IMR-90 (cell line): ENCODE measurements at regions not wholly inside any gene's neighbourhood (a gene's known extent, or its start where the extent isn't known, plus 50 kb on each side); places are given as distances from the start of the nearest gene placed in this dataset.

Experiments used
- ATAC-seq: fragments of 200-7000 bp; cut with Tn5 transposase; 2 replicates; pipeline ENCODE4 v1.9.1; 2020; ENCODE audit warnings: low read depth, mild to moderate bottlenecking, moderate library complexity
- BruUV-seq: library from RNA; stranded (reverse); fragments of 400-500 nt; replicated peaks from 2 replicates; lab custom pipeline; 2021; lab: Mats Ljungman, UMichigan
- CTCF ChIA-PET: fragments of 300-600 bp; formaldehyde crosslinking; extraction: SDS; loops from one replicate; lab custom pipeline; 2021; ENCODE audit warnings: antibody characterized with exemption; lab: Yijun Ruan, JAX
- POLR2A ChIA-PET: fragments of 300-600 bp; sonication (Branson Sonifier 250); formaldehyde crosslinking; loops from one replicate; lab custom pipeline; 2022; ENCODE audit warnings: antibody characterized with exemption; ENCODE audit not compliant: unreplicated experiment; lab: Charles Lee
- DNase-seq: peaks from one replicate; pipeline ENCODE4 v3.0.0; 2013
- H2AFZ ChIP-seq: replicated peaks from 2 replicates; pipeline ENCODE3; 2013; ENCODE audit warnings: low read length, mild to moderate bottlenecking; ENCODE audit not compliant: poor library complexity
- H2AK5ac ChIP-seq: 2 replicates; pipeline ENCODE4 v1.6.1; 2013; ENCODE audit warnings: low read depth, low read length, inconsistent platforms
- H2AK9ac ChIP-seq: replicated peaks from 2 replicates; pipeline ENCODE3; 2013; ENCODE audit warnings: mild to moderate bottlenecking, low read depth, low read length, moderate library complexity; ENCODE audit not compliant: poor library complexity
- H2BK120ac ChIP-seq: 2 replicates; pipeline ENCODE4 v1.6.1; 2013; ENCODE audit warnings: low read depth, low read length, inconsistent platforms
- H2BK15ac ChIP-seq: 3 replicates; pipeline ENCODE4 v1.6.1; 2013; ENCODE audit warnings: low read depth, low read length, inconsistent platforms
- H2BK20ac ChIP-seq: 2 replicates; pipeline ENCODE4 v1.6.1; 2013; ENCODE audit warnings: low read depth, mild to moderate bottlenecking, inconsistent platforms, low read length, moderate library complexity
- H2BK5ac ChIP-seq: 2 replicates; pipeline ENCODE4 v1.6.1; 2013; ENCODE audit warnings: mild to moderate bottlenecking, low read depth, low read length, inconsistent platforms; ENCODE audit not compliant: poor library complexity, severe bottlenecking
- H3K14ac ChIP-seq: replicated peaks from 2 replicates; pipeline ENCODE4 v1.6.1; 2013; ENCODE audit warnings: low read depth, low read length, inconsistent platforms
- H3K18ac ChIP-seq: 2 replicates; pipeline ENCODE4 v1.6.1; 2013; ENCODE audit warnings: low read depth, low read length, control low read depth
- H3K23ac ChIP-seq: 2 replicates; pipeline ENCODE4 v1.6.1; 2013; ENCODE audit warnings: low read depth, low read length, inconsistent platforms
- H3K27ac ChIP-seq: 2 replicates; pipeline ENCODE4 v1.5.1; 2013; ENCODE audit warnings: mild to moderate bottlenecking, control low read depth, low read length; ENCODE audit not compliant: insufficient read depth
- H3K27me3 ChIP-seq: 2 replicates; pipeline ENCODE4 v1.6.1; 2013; ENCODE audit warnings: low read length; ENCODE audit not compliant: control insufficient read depth, insufficient read depth
- H3K36me3 ChIP-seq: 2 replicates; pipeline ENCODE4 v1.6.1; 2013; ENCODE audit warnings: low read length, mixed read lengths; ENCODE audit not compliant: control insufficient read depth, insufficient read depth
- H3K4ac ChIP-seq: 2 replicates; pipeline ENCODE4 v1.6.1; 2013; ENCODE audit warnings: low read depth, low read length, inconsistent platforms
- H3K4me1 ChIP-seq: 2 replicates; pipeline ENCODE4 v1.6.1; 2013; ENCODE audit warnings: low read length, mixed read lengths; ENCODE audit not compliant: control insufficient read depth, insufficient read depth
- H3K4me2 ChIP-seq: 2 replicates; pipeline ENCODE4 v1.6.1; 2013; ENCODE audit warnings: low read depth, mild to moderate bottlenecking, control low read depth, low read length, moderate library complexity
- H3K4me3 ChIP-seq: 2 replicates; pipeline ENCODE4 v1.5.1; 2013; ENCODE audit warnings: low read depth, mild to moderate bottlenecking, control low read depth, low read length, moderate library complexity; ENCODE audit not compliant: insufficient read depth
- H3K56ac ChIP-seq: 2 replicates; pipeline ENCODE4 v1.6.1; 2013; ENCODE audit warnings: low read length, inconsistent platforms; ENCODE audit not compliant: insufficient read depth; ENCODE audit errors: extremely low read depth
- H3K79me1 ChIP-seq, 2 experiments: 2 replicates each; pipeline ENCODE4 v1.6.1; 2013; ENCODE audit warnings: low read length in 2 of 2, inconsistent platforms in 1 of 2, low read depth in 1 of 2
- H3K9ac ChIP-seq: 2 replicates; pipeline ENCODE4 v1.6.1; 2013; ENCODE audit warnings: low read depth, low read length, control low read depth
- H3K9me1 ChIP-seq: 2 replicates; pipeline ENCODE4 v1.6.1; 2013; ENCODE audit warnings: low read length, inconsistent platforms; ENCODE audit not compliant: insufficient read depth
- H3K9me3 ChIP-seq: 2 replicates; pipeline ENCODE4 v1.6.1; 2013; ENCODE audit warnings: low read length; ENCODE audit not compliant: control insufficient read depth, insufficient read depth
- H4K20me1 ChIP-seq: 2 replicates; pipeline ENCODE4 v1.6.1; 2013; ENCODE audit warnings: low read length, inconsistent platforms; ENCODE audit not compliant: insufficient read depth
- H4K5ac ChIP-seq: 2 replicates; pipeline ENCODE4 v1.6.1; 2013; ENCODE audit warnings: mild to moderate bottlenecking, low read depth, low read length, control low read depth
- H4K8ac ChIP-seq, 2 experiments: 2 replicates each; pipeline ENCODE4 v1.6.1; 2013; ENCODE audit warnings: low read depth in 2 of 2, low read length in 2 of 2, control low read depth in 1 of 2, inconsistent platforms in 1 of 2
- H4K91ac ChIP-seq: 2 replicates; pipeline ENCODE4 v1.6.1; 2013; ENCODE audit warnings: low read depth, low read length, inconsistent platforms; ENCODE audit not compliant: insufficient read depth
- CEBPB ChIP-seq: IDR thresholded peaks from 2 replicates; pipeline ENCODE4 v1.6.1; 2012; ENCODE audit warnings: low read depth, low read length, improper control_type of control experiment
- CHD1 ChIP-seq: IDR thresholded peaks from 2 replicates; pipeline ENCODE4 v1.6.1; 2012; ENCODE audit warnings: low read depth, low read length, improper control_type of control experiment
- CTCF ChIP-seq: conservative IDR thresholded peaks from 2 replicates; pipeline ENCODE4 v1.5.1; 2012; ENCODE audit warnings: mild to moderate bottlenecking, low read depth, low read length, improper control_type of control experiment
- MXI1 ChIP-seq: IDR thresholded peaks from 2 replicates; pipeline ENCODE4 v1.6.1; 2012; ENCODE audit warnings: low read depth, mild to moderate bottlenecking, low read length, moderate library complexity, borderline replicate concordance
- RCOR1 ChIP-seq: IDR thresholded peaks from 2 replicates; pipeline ENCODE4 v1.6.1; 2012; ENCODE audit warnings: mild to moderate bottlenecking, low read length, improper control_type of control experiment; ENCODE audit not compliant: insufficient replicate concordance
- RFX5 ChIP-seq: IDR thresholded peaks from 2 replicates; pipeline ENCODE4 v1.8.0; 2012; ENCODE audit warnings: low read depth, mild to moderate bottlenecking, low read length, moderate library complexity
- WGBS, 2 experiments: methylation state at CpG; one replicate each; pipeline versions ENCODE4 v1.1.5 to v1.1.7; 2013; ENCODE audit warnings: missing lambda C conversion rate in 2 of 2; ENCODE audit not compliant: insufficient read length in 1 of 2; ENCODE audit errors: extremely low coverage in 2 of 2; 5-methylcytosine and 5-hydroxymethylcytosine counted together
- dilution Hi-C: fragments of 300-500 bp; cut with HindIII; formaldehyde crosslinking; loops from one replicate; pipeline ENCODE4 v1.14.3; 2018; ENCODE audit warnings: low sequenced_read_pairs; ENCODE audit not compliant: unreplicated experiment
- in situ Hi-C: fragments of 300-500 bp; cut with MboI; formaldehyde crosslinking; loops from 3 replicates; pipeline ENCODE4 v1.14.3; 2019; ENCODE audit warnings: low sequenced_read_pairs, inconsistent platforms, mixed read lengths
- intact Hi-C: fragments of 100-400 bp; cut with micrococcal nuclease; formaldehyde crosslinking; loops from 2 replicates; pipeline ENCODE4 v1.10.0; 2022
- TF ChIP-seq, protein P1 (sequence below): fragments of 150-350 bp; IDR thresholded peaks from 2 replicates; pipeline ENCODE4 v1.6.1; 2017; ENCODE audit warnings: mild to moderate bottlenecking, antibody characterized with exemption, low read length, low read depth

- no peak overlapping the region for H3K4me3 ChIP-seq
- in situ Hi-C loops = no loop called here
- ChIA-PET CTCF (no interaction called here), POLR2A (no interaction called here)
- H2AFZ ChIP-seq = no peak overlapping the region
- no peak overlapping the region for H3K4me2 ChIP-seq
- H3K18ac ChIP-seq = no peak overlapping the region
- no peak for DNase-seq
- no peak overlapping the region for H3K14ac ChIP-seq
- intact Hi-C loops = no loop called here
- H4K5ac ChIP-seq = no peak overlapping the region
- H3K4ac ChIP-seq = no peak overlapping the region
- H3K56ac ChIP-seq = no peak overlapping the region
- no peak overlapping the region for H2BK120ac ChIP-seq
- H2BK15ac ChIP-seq = no peak overlapping the region
- BruUV-seq = no TSS peak
- no peaks in the 10 kb centered on the region for H3K79me1 ChIP-seq
- no peak overlapping the region for H4K8ac ChIP-seq
- dilution Hi-C loops = no loop called here
- no peak for ATAC-seq
- H3K27me3 ChIP-seq = no peaks in the 10 kb centered on the region
- peaks cover 4% of the 10 kb centered on the region; the same call in 1 of the 2 replicates for H3K4me1 ChIP-seq
- H2AK9ac ChIP-seq = no peak overlapping the region
- TF ChIP-seq RFX5 (no peak), RCOR1 (no peak), CHD1 (no peak), MXI1 (no peak), CEBPB (no peak), CTCF (no peak)
- TF ChIP-seq, protein P1, sequence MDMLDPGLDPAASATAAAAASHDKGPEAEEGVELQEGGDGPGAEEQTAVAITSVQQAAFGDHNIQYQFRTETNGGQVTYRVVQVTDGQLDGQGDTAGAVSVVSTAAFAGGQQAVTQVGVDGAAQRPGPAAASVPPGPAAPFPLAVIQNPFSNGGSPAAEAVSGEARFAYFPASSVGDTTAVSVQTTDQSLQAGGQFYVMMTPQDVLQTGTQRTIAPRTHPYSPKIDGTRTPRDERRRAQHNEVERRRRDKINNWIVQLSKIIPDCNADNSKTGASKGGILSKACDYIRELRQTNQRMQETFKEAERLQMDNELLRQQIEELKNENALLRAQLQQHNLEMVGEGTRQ = no peak
- H3K27ac ChIP-seq = no peak overlapping the region
- no peak overlapping the region for H3K9ac ChIP-seq
- H3K9me1 ChIP-seq = no peaks in the 10 kb centered on the region; the same call in 1 of the 2 replicates
- no peak overlapping the region for H4K91ac ChIP-seq
- H2BK20ac ChIP-seq = no peak overlapping the region
- no peak overlapping the region for H2AK5ac ChIP-seq
- no peaks in the 10 kb centered on the region for H3K36me3 ChIP-seq
- H4K20me1 ChIP-seq = no peaks in the 10 kb centered on the region
- H3K9me3 ChIP-seq = no peaks in the 10 kb centered on the region; the same call in 1 of the 2 replicates
- no peak overlapping the region for H3K23ac ChIP-seq
- no peak overlapping the region for H2BK5ac ChIP-seq
- WGBS, 2 experiments = no CpG with 5 or more reads among the region's 1 CpG
Measured at GRCh38 chr9:82581516-82581915, 481.4 kb downstream of the RASEF start.
